Mucosa of gallbladder (tissue), 1 donor: ENCODE measurements at regions not wholly inside any gene's neighbourhood (a gene's known extent, or its start where the extent isn't known, plus 50 kb on each side); places are given as distances from the start of the nearest gene placed in this dataset.
"Not testable (repeated sequence)": the region's sequence is repeated elsewhere in the genome, so short reads cannot be mapped to it uniquely, and the experiment has no call there.

Experiments
- DNase-seq: peaks from one replicate; pipeline ENCODE4 v3.0.0-alpha.2; 2020; ENCODE audit warnings: low spot score
- donor health status: DM: no; HTN: no; CAD: no.

- not testable (repeated sequence) for DNase-seq
Measured at GRCh38 chr3:40947022-40947421, 252.3 kb upstream of the CTNNB1 start.

GRCh38 chr3:40949347-40949746 lies 250.0 kb upstream of the CTNNB1 start:
- not testable (repeated sequence) for DNase-seq

- DNase-seq = no peak
Measured at GRCh38 chr3:40951636-40952035, 247.7 kb upstream of the CTNNB1 start.

- no peak for DNase-seq
Measured at GRCh38 chr3:40961104-40961857, 238.0 kb upstream of the CTNNB1 start.

- DNase-seq = no peak
Measured at GRCh38 chr3:40962721-40963120, 236.6 kb upstream of the CTNNB1 start.

GRCh38 chr3:40968666-40969065 lies 230.6 kb upstream of the CTNNB1 start:
- DNase-seq = no peak

- DNase-seq = no peak
Measured at GRCh38 chr3:40969341-40969740, 230.0 kb upstream of the CTNNB1 start.

- no peak for DNase-seq
Measured at GRCh38 chr3:40969756-40970466, 229.4 kb upstream of the CTNNB1 start.

GRCh38 chr3:40971191-40972168 lies 227.8 kb upstream of the CTNNB1 start:
- DNase-seq = peak; percentile 81

GRCh38 chr3:40972350-40972749 lies 227.0 kb upstream of the CTNNB1 start:
- no peak for DNase-seq

- no peak for DNase-seq
Measured at GRCh38 chr3:40973141-40973540, 226.2 kb upstream of the CTNNB1 start.

GRCh38 chr3:40975711-40976121 lies 223.6 kb upstream of the CTNNB1 start:
- DNase-seq = no peak

- DNase-seq = no peak
Measured at GRCh38 chr3:40976241-40976640, 223.1 kb upstream of the CTNNB1 start.

GRCh38 chr3:40978442-40978841 lies 220.9 kb upstream of the CTNNB1 start:
- no peak for DNase-seq

GRCh38 chr3:40979962-40980361 lies 219.3 kb upstream of the CTNNB1 start:
- no peak for DNase-seq

GRCh38 chr3:40980467-40980866 lies 218.8 kb upstream of the CTNNB1 start:
- DNase-seq = no peak

- no peak for DNase-seq
Measured at GRCh38 chr3:40985195-40985594, 214.1 kb upstream of the CTNNB1 start.

GRCh38 chr3:40988468-40988867 lies 210.8 kb upstream of the CTNNB1 start:
- no peak for DNase-seq

GRCh38 chr3:40989141-40990061 lies 209.9 kb upstream of the CTNNB1 start:
- no peak for DNase-seq

- DNase-seq = no peak
Measured at GRCh38 chr3:40990062-40990456, 209.2 kb upstream of the CTNNB1 start.

GRCh38 chr3:40992023-40992422 lies 207.3 kb upstream of the CTNNB1 start:
- no peak for DNase-seq
